HG03103 (cell line): ENCODE measurements at regions not wholly inside any gene's neighbourhood (a gene's known extent, or its start where the extent isn't known, plus 50 kb on each side); places are given as distances from the start of the nearest gene placed in this dataset.

ENCODE experiments used
- ATAC-seq: cut with Tn5 transposase; IDR thresholded peaks from one replicate; pipeline ENCODE4 v1.9.1; 2021; ENCODE audit warnings: low read depth; ENCODE audit not compliant: unreplicated experiment

DNA sequence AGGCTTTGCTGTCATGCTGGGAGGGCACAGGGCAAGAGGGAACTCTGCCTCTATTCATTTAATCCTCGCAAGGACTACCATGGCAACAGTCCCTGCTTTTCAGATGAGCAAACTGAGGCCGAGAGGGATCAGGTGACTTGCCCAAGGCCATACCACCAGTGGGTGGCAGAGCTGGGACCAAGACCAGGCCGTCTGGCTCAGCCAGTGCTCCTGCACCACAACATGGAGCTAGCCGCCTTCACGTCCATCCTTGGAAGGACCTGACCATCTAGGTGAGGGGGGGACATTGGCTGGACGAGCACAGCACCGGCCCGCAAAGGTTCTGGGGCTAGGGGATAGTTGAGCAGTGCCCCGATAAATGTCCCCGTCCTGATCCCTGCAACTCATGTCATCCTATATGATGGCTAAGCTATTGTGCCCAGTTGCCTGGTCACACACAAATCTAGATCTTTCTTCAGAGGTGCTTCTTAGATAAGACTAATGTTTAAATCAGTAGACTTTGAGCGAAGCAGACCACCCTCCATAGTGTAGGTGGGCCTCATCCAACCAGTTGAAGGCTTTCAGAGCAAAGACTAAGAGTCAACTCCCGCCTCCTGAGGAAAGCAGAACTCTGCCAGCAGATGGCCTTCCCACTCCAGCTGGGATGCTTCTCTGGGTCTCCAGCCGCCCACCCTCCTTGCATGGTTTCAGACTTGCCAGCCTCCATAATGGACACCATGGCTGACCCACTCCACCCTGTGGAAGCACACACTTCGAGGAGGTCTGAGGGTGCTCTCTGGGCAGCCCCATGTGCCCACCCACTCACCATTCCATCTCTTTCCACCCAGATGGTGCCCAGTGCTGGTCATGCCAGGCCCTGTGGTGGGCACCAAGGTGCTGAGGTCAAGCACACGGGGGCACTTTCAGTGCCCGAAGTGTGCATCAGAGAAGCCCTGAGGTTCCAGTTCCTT, 214.8 kb upstream of the RAB6C start:
- ATAC-seq: no peak

DNA sequence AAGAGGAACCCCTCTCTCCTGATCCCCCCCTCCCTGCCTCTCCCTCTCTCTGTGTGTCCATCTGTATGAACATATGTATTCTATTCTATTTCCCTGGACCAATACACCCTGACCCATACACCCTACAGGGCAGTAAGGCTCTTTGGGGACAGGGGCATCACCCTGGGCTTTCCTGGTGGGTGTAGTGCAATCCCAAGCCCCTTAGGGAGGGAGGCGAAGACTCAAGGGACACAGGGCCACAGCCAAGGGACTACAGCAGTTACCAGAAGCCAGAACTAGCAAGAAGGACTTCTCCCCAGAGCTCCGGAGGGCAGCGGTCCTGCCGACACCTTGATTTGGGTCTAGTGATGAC, 214.2 kb upstream of the RAB6C start:
- no peak for ATAC-seq

DNA sequence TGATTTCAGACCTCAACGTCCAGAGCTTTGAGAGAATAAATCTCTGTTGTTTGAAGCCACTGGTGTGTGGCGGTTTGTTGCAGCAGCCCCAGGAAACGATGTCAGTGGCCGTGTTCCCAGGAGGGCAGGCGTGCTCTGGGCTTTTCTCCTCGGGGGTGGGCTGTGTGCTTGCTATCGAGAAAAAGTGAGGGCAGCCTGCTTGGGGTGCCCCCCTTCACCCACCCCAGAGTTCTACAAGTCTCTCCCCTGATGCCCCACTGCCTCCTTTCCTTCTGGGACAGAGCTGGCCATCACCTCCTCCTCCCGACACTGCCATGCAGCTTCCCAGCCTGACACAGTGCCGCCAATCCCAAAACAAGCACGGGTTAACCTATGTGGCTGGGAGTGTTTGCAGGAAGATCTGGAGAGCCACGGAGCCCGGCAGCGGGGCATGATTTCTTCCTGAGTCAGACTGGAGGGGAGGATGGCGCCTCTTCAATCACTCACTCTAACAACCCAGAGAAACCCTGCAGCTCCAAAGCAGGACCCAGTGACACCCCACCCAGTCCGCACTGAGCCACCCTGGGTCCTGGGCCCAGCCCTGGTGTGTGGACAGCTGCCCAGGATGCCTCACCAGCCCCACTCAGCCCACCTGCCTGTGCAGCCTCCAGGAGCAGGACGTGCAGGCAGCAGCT, 213.7 kb upstream of the RAB6C start:
- ATAC-seq: peak; percentile 43

- no peak for ATAC-seq
These were observed 213.0 kb upstream of the RAB6C start for GRCh38 chr2:129766374-129766993.

DNA sequence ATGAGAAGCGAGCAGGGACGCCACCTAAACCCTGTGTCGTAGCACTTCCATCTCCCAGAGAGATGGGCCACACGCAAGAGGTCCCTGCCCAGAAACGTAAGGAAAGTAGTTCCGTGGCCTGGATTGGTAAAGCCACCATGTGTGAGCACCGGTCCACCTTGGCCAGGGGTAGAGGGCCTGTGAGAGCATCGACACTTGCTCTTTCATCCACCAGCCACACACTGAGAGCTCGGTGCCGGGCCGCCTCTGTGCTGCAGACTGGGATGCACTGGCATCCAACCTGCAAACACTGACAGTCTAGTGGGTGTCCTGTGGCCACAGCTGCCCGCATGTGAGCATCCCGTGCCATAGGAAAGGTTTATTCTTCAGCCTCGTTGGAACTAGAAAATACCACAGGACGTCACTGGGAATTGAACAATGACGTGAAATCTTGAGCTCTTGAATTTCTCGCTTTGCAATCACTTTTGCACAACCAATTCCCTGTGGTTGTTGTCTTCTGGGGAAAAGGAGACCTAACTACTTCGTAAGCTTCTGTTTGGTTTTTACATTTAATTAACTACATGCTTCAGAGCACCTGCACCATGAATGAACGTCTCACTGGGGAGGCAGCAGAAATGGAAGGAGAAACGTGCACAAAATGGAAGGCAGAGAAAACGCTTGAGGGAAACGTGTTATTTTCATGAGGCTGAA, 212.0 kb upstream of the RAB6C start:
- no peak for ATAC-seq

GRCh38 chr2:129768036-129768386, 211.5 kb upstream of the RAB6C start:
- no peak for ATAC-seq

DNA sequence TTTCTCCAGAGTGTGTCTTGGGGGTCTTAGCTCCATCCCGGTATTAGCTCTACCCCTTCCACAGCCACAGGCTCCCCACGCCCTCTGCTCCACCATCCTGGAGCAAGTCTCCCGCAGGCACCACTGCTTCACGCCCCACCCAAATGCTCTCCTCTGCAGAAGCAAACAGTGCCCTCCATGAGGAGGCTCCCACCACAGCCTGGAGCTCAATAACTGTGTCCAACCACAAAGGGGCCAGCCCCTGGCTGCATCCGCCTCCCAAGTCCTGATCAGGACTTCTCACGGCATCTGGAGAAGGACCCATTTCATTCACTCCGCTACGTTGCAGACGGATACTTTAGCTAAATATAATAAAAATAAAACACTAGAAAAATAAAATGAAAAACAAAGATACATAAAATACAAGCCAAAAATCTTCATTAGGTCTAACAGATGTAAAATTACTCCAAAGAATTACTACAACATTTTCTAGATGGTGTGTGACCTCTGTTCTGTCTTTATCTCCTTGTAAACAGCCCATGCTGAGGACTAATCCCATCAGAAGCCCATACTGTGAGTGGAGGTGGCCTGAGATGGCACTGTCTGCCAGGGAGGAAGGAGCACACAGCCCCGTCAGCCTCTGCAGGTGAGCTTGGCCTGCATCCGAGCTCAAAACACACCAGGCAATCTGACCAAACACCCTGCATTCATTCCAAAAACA, 210.8 kb upstream of the RAB6C start:
- ATAC-seq: no peak

GRCh38 chr2:129769185-129769991, 210.1 kb upstream of the RAB6C start:
- no peak for ATAC-seq

DNA sequence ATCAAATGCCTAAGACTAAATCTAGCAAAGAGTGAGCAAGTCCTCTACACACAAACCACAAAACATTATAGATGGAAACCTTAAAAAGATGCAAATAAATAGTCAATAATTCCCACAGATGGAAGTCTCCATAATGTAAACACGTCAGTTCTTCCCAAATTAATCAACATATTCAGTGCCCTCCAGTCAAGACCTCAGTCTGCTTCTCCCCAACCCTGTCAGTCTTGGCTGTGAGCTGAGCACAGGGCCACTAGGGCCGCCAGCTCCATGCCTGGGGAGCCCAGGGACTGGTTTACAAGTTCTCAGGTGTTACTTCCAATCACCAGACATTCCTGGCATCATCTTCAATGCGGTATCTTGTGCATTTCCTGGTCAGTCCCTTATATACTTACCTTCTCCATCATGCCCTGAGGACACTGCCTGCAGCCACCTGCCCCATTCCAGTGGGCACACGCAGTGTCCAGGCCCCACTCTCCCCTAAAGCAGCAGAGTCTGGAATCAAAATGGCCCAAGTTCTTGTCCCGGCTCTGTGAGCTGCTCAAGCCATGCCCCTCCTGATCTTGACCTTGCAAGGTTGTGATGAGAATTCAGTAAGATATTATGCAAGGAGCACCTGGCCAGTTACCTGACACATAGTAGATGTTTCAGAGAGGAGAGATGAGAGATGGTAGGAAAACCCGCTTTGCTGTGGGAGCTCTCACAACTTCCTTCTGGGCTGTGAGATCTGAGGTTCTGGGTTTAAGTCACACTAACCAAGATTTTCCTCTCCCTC, 207.9 kb upstream of the RAB6C start:
- ATAC-seq: no peak

GRCh38 chr2:129772190-129772579, 207.3 kb upstream of the RAB6C start:
- ATAC-seq: no peak

DNA sequence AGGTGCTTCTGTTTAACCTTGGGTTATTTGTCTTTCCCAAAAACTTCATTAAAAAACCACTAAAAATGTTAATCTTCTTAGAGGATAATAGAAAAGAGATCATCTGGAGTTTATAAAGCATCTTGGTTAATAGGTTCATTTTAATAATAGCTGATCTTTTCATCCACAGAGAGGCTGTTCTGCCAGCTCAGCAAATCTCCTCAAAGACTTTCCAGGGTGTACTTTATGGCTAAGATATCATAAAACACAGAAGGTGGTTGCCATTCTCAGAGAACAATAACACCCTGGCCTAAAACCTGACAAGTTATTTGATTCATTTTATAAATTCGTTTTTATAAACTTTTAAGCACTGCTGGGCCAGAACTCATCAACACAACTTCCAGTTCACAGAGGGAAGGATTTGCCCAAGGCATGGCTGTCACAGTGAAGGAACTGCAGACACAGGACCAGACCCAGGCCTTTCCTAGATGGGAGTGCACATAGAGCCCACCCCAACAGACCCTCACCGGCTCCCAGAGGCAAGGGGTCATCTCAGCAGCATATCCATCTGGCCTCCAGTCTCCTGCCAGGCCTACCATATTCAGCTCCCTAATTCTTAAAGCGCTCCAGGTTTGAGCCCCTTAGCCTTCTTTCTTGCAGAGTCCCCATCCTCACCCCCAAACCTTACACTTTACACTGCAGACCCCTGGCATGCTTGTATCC, 203.4 kb upstream of the RAB6C start:
- ATAC-seq: no peak

- no peak for ATAC-seq
These were observed 202.3 kb upstream of the RAB6C start for GRCh38 chr2:129777146-129777545.

DNA sequence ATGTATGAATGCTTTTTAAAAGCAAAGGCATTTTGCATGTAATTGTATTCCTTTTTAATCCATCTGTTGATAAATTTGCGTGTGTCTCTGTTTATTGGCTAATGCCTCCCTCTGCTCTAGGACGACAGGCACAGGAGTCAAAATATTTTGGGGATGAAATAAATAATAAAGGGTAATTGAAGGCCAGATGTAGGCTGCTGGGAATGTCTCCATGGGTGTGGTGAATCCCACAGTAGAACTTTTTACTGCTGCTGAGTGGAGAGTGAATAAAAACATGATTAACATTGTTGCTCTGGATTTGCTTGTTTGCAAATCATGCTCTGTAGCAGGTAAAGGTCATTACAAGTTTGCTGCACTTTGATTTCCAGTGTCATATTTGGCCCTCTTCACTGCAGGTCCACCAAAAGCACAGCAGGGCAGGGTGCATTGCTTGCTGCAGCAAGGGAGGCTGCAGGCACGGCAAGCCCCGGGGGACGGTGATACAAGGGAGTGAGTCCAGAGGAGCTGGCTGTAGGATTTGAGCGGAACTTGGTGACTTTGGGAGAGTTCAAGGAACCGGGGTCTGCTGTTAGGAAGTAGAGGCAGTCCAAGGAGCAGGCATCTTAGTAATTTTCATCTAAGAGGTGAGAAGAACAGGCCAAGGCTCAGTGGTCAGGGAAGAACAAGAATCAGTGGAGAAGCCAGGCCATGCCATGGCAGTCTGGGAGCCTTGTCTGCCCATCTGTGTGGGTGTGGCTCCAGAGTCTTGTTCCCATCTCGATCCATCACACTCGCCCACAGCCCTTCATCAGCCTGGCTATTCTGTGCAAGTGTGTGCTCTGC, 201.5 kb upstream of the RAB6C start:
- no peak for ATAC-seq

DNA sequence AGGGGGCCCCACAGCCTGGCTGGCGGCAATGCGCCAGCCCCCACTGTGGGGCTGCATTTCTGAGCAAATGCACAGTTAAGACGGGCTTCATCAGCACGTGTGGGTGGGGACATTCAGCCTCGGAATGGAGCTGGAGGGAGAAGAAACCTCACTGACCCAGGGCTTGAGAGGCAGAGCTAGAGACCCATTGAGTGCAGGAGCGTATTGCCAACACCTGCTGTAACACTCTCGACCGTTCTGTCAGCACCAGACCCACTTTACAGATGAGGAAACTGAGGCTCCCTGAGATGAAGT, 200.9 kb upstream of the RAB6C start:
- ATAC-seq: no peak

DNA sequence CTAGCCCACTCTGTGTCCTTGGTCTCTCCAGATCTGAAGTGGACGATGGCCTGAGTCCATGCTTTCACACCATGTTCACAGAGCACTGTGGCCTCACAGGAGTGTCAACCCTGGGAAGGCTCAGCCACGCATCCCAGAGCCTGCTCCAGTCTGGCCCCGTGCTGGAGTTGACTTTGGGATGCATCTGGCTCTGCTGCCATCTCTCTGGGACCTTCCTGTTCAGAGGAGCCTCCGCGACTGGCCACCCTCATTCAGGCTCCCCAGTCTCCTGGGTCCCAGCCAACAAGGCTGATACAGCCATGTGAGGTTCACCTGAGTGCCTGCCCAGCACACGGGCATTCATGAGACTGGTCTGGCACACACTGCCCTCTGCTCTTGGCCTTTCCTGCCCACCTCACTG, 199.7 kb upstream of the RAB6C start:
- ATAC-seq: no peak

DNA sequence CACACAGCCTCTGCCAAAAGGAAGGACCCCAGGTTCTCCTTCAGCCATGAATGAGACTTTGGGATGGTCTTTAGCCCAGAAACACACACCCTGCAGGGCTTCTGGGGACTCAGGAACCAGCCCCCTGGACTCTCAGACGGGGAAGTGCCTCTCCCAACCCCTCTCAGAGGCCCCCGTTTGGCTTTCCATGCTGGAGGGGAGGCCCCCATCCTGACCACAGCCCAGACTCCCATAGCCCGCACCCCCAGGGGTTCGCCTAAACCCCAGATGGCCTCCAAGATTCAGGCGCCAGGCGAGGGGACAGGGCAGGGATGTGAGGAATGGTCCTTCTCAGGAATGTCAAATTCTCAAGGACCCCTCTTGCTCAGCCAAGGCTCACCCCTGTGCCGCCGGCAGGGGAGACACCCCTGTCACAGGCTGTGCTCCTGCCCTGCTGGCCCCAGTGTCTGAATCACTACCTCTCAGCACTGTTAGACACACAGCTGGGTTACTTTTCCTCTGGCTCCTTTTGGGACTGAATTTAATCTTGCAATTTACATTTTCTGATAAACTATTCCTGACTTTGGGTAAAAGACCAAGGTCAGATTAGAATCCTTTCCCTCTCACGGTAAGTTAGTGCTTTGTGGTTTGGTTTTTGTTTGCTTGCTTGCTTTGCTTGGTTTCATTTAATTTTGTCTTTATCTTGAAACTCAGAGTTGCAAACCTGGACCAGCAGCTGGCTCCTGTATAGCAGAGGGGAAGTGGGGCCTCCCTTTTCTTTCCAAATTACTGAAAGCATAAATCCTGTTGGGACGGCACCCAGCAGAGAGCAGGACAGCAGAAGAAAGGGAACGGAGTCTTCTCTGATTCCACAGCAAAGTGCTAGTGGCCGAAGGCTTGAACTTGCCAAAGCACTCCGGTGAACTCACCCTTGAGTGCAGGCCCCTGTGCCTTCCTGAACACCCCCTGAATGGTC, 198.9 kb upstream of the RAB6C start:
- ATAC-seq: no peak
